Esophagus squamous epithelium (tissue), 4 donors: ENCODE measurements at regions not wholly inside any gene's neighbourhood (a gene's known extent, or its start where the extent isn't known, plus 50 kb on each side); places are given as distances from the start of the nearest gene placed in this dataset.

Experiments
- CTCF ChIP-seq, 6 experiments: fragments of 450-650 bp in 4 of 6; fragments of 200-600 bp in 2 of 6; sonication (generic) in 2 of 6; IDR thresholded peaks; one replicate each; pipeline ENCODE4 v1.5.1; 2016 to 2019; ENCODE audit warnings: antibody characterized with exemption in 6 of 6, mild to moderate bottlenecking in 4 of 6, moderate library complexity in 4 of 6
- POLR2A ChIP-seq, 4 donors: fragments of 450-650 bp; IDR thresholded peaks; one replicate each; pipeline ENCODE4 v1.6.1; 2017; ENCODE audit warnings: antibody characterized with exemption in 4 of 4, mild to moderate bottlenecking in 4 of 4, moderate library complexity in 3 of 4

- TF ChIP-seq POLR2A (IDR thresholded peaks at IDR 0.05) (no peak), CTCF (IDR thresholded peaks at IDR 0.05) (no peak)
Measured at GRCh38 chr14:71344506-71344905, 437.2 kb downstream of the PCNX1 start.
